ENCODE measurements at regions not wholly inside any gene's neighbourhood (a gene's known extent, or its start where the extent isn't known, plus 50 kb on each side); places are given as distances from the start of the nearest gene placed in this dataset.
"Not testable (repeated sequence)": the region's sequence is repeated elsewhere in the genome, so short reads cannot be mapped to it uniquely, and the experiment has no call there.

DNA sequence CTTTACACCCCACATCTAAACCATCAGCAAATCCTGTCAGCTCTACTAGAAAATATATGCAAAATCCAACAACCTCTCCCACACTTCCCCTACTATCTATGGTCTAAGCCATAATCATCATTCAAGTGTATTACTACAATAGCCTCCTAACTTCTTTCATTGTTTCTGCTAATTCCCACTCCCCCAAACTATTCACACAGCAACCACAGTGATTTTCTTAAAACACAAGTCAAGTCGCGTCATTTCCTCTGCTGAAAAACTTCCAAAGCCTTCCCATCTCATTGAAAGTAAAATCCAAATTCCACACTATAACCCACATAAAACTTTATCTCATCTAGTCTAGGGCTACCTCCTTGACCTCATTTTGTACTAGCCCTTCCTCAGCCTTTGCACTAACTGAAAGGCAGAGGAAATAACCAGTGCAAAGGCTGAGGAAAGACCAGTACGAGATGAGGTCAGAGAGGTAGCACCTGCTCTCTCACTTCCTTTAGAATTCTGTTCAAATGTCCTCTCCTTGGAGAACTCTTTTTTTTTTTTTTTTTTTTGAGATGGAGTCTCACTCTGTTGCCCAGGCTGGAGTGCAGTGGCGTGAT lies 65.5 kb upstream of the MDM1 start:
- no peaks in the 10 kb centered on the region for H3K36me3 Mint-ChIP-seq (ENCODE audit: low read depth, unreplicated experiment)
- H3K27me3 Mint-ChIP-seq (ENCODE audit: unreplicated experiment) = peaks cover 3% of the 10 kb centered on the region
- H3K4me1 Mint-ChIP-seq (ENCODE audit: unreplicated experiment) = peaks cover 22% of the 10 kb centered on the region
- no peak for TF ChIP-seq CTCF (IDR thresholded peaks at IDR 0.05; ENCODE audit: unreplicated experiment)
- no peak for DNase-seq (ENCODE audit: low spot score)
- H3K9me3 Mint-ChIP-seq (ENCODE audit: unreplicated experiment) = no peaks in the 10 kb centered on the region
- H3K27ac Mint-ChIP-seq (ENCODE audit: unreplicated experiment) = no peak overlapping the region
- H3K4me3 Mint-ChIP-seq (ENCODE audit: unreplicated experiment) = no peak overlapping the region

- not testable (repeated sequence) for H3K27ac Mint-ChIP-seq (ENCODE audit: unreplicated experiment); H3K9me3 Mint-ChIP-seq (ENCODE audit: unreplicated experiment); DNase-seq (ENCODE audit: low spot score); H3K36me3 Mint-ChIP-seq (ENCODE audit: low read depth, unreplicated experiment); H3K4me3 Mint-ChIP-seq (ENCODE audit: unreplicated experiment); H3K27me3 Mint-ChIP-seq (ENCODE audit: unreplicated experiment)
- H3K4me1 Mint-ChIP-seq (ENCODE audit: unreplicated experiment) = peaks cover 19% of the 10 kb centered on the region
These were observed 66.5 kb upstream of the MDM1 start for GRCh38 chr12:68398689-68399088.

GRCh38 chr12:68400226-68400829 lies 68.2 kb upstream of the MDM1 start:
- no peak overlapping the region for H3K4me3 Mint-ChIP-seq (ENCODE audit: unreplicated experiment)
- no peaks in the 10 kb centered on the region for H3K9me3 Mint-ChIP-seq (ENCODE audit: unreplicated experiment)
- TF ChIP-seq CTCF (IDR thresholded peaks at IDR 0.05; ENCODE audit: unreplicated experiment) = no peak
- DNase-seq (ENCODE audit: low spot score) = no peak
- no peaks in the 10 kb centered on the region for H3K36me3 Mint-ChIP-seq (ENCODE audit: low read depth, unreplicated experiment)
- peaks cover 3% of the 10 kb centered on the region for H3K27me3 Mint-ChIP-seq (ENCODE audit: unreplicated experiment)
- peaks cover 13% of the 10 kb centered on the region for H3K4me1 Mint-ChIP-seq (ENCODE audit: unreplicated experiment)
- no peak overlapping the region for H3K27ac Mint-ChIP-seq (ENCODE audit: unreplicated experiment)

DNA sequence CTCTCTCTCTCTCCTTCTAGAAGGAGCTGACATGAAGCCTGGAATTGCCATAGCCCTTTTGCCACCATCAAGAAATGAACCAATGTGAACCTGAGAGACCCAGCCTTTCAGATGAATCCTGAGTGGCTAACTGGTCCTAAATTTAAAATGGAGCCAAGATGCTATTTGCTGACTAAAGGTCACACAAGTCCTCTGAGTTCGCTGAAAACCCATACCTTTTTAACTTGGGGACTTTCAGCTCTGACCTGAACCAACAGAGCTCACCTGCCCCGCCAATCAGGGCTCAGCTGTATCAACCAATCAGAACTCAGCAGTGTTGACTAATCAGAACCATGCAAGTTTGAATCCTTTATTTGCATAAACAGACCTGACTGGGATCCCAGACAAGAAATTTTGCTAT lies 70.3 kb upstream of the MDM1 start:
- TF ChIP-seq CTCF (IDR thresholded peaks at IDR 0.05; ENCODE audit: unreplicated experiment) = no peak
- no peak overlapping the region for H3K27ac Mint-ChIP-seq (ENCODE audit: unreplicated experiment)
- peaks cover 24% of the 10 kb centered on the region for H3K4me1 Mint-ChIP-seq (ENCODE audit: unreplicated experiment)
- H3K36me3 Mint-ChIP-seq (ENCODE audit: low read depth, unreplicated experiment) = no peaks in the 10 kb centered on the region
- no peaks in the 10 kb centered on the region for H3K9me3 Mint-ChIP-seq (ENCODE audit: unreplicated experiment)
- no peak for DNase-seq (ENCODE audit: low spot score)
- H3K4me3 Mint-ChIP-seq (ENCODE audit: unreplicated experiment) = no peak overlapping the region
- peaks cover 3% of the 10 kb centered on the region for H3K27me3 Mint-ChIP-seq (ENCODE audit: unreplicated experiment)

- Mint-ChIP-seq H3K27ac (ENCODE audit: unreplicated experiment) (no peak overlapping the region), H3K4me1 (ENCODE audit: unreplicated experiment) (peaks cover 20% of the 10 kb centered on the region), H3K27me3 (ENCODE audit: unreplicated experiment) (peaks cover 1% of the 10 kb centered on the region), H3K4me3 (ENCODE audit: unreplicated experiment) (no peak overlapping the region), H3K36me3 (ENCODE audit: low read depth, unreplicated experiment) (no peaks in the 10 kb centered on the region), H3K9me3 (ENCODE audit: unreplicated experiment) (no peaks in the 10 kb centered on the region)
- no peak for DNase-seq (ENCODE audit: low spot score)
- TF ChIP-seq CTCF (IDR thresholded peaks at IDR 0.05; ENCODE audit: unreplicated experiment) = no peak
These were observed 71.1 kb upstream of the MDM1 start for GRCh38 chr12:68403296-68403695.

Data from endothelial cell (in vitro differentiated cells).